Fibroblast of lung (primary cell): ENCODE measurements at regions not wholly inside any gene's neighbourhood (a gene's known extent, or its start where the extent isn't known, plus 50 kb on each side); places are given as distances from the start of the nearest gene placed in this dataset.

Source experiments
- DNase-seq, 2 donors: peaks; one replicate each; pipeline versions ENCODE4 v3.0.0 to v3.0.0-alpha.2; 2010; ENCODE audit warnings: low read depth in 2 of 2
- H2AFZ ChIP-seq: 2 replicates; pipeline ENCODE4 v1.5.1; 2012; ENCODE audit warnings: low read length, control low read depth, inconsistent platforms
- H3K27ac ChIP-seq: 2 replicates; pipeline ENCODE4 v1.5.1; 2011; ENCODE audit warnings: low read length, control low read depth; ENCODE audit not compliant: insufficient read depth
- H3K27me3 ChIP-seq: 2 replicates; pipeline ENCODE4 v1.5.1; 2011; ENCODE audit warnings: mild to moderate bottlenecking, low read length; ENCODE audit not compliant: control insufficient read depth, insufficient read depth
- H3K36me3 ChIP-seq: 2 replicates; pipeline ENCODE4 v1.5.1; 2011; ENCODE audit warnings: low read length; ENCODE audit not compliant: control insufficient read depth, insufficient read depth
- H3K4me1 ChIP-seq: 2 replicates; pipeline ENCODE4 v1.5.1; 2011; ENCODE audit warnings: low read length; ENCODE audit not compliant: control insufficient read depth, insufficient read depth; ENCODE audit errors: extremely low read depth
- H3K4me2 ChIP-seq: 2 replicates; pipeline ENCODE4 v1.5.1; 2011; ENCODE audit warnings: low read length, control low read depth; ENCODE audit not compliant: insufficient read depth; ENCODE audit errors: extremely low read depth
- H3K4me3 ChIP-seq, 4 experiments: fragments of 200-600 bp in 1 of 4; sonication (generic) in 1 of 4; replicated peaks in 1 of 4; 2 replicates each; pipeline ENCODE4 v1.5.1; 2011 to 2016; ENCODE audit warnings: low read length in 4 of 4, low read depth in 3 of 4, mild to moderate bottlenecking in 3 of 4, control low read depth in 2 of 4, inconsistent platforms in 1 of 4, mixed read lengths in 1 of 4; ENCODE audit not compliant: insufficient read depth in 1 of 4; ENCODE audit errors: control extremely low read depth in 1 of 4
- H3K79me2 ChIP-seq: 2 replicates; pipeline ENCODE4 v1.5.1; 2012; ENCODE audit warnings: mild to moderate bottlenecking, low read length, inconsistent platforms; ENCODE audit not compliant: control insufficient read depth, insufficient read depth
- H3K9ac ChIP-seq: 2 replicates; pipeline ENCODE4 v1.5.1; 2011; ENCODE audit warnings: mild to moderate bottlenecking, low read length, control low read depth; ENCODE audit not compliant: insufficient read depth
- H3K9me3 ChIP-seq: 2 replicates; pipeline ENCODE4 v1.5.1; 2012; ENCODE audit warnings: low read depth, low read length; ENCODE audit not compliant: control insufficient read depth, insufficient read depth
- H4K20me1 ChIP-seq: 2 replicates; pipeline ENCODE4 v1.5.1; 2011; ENCODE audit warnings: low read length; ENCODE audit not compliant: control insufficient read depth, insufficient read depth; ENCODE audit errors: extremely low read depth
- EZH2 ChIP-seq: IDR thresholded peaks from 2 replicates; pipeline ENCODE4 v1.5.1; 2012; ENCODE audit warnings: low read length, control low read depth, mild to moderate bottlenecking; ENCODE audit errors: missing control alignments
- TF ChIP-seq, protein P1 (sequence below), 2 donors: IDR thresholded peaks in 1 of 2; conservative IDR thresholded peaks in 1 of 2; 1 replicate in 1 of 2; 2 replicates in 1 of 2; pipeline ENCODE4 v1.5.1; 2011 to 2012; ENCODE audit warnings: low read length in 2 of 2, control low read depth in 1 of 2, inconsistent platforms in 1 of 2, low read depth in 1 of 2, mild to moderate bottlenecking in 1 of 2

DNA sequence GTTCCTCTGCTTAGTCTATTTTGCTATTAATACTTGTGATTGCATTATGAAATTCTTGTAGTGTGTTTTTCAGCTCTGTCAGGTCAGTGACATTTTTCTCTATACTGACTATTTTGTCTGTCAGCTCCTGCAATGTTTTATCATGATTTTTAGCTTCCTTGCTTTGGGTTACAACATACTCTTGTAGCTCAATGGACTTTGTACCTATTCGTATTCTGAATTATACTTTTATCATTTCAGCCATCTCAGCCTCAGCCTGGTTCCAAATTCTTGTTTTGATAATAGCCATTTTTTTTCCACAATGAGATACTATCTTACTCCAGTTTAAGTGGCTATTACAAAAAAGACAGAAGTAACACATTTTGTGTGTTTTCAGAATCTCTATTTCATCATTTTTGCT is 204.2 kb upstream of the ONECUT1 start:
- Histone ChIP-seq H3K4me3 (no peak overlapping the region), H3K36me3 (no peaks in the 10 kb centered on the region)
- TF ChIP-seq, protein P1, sequence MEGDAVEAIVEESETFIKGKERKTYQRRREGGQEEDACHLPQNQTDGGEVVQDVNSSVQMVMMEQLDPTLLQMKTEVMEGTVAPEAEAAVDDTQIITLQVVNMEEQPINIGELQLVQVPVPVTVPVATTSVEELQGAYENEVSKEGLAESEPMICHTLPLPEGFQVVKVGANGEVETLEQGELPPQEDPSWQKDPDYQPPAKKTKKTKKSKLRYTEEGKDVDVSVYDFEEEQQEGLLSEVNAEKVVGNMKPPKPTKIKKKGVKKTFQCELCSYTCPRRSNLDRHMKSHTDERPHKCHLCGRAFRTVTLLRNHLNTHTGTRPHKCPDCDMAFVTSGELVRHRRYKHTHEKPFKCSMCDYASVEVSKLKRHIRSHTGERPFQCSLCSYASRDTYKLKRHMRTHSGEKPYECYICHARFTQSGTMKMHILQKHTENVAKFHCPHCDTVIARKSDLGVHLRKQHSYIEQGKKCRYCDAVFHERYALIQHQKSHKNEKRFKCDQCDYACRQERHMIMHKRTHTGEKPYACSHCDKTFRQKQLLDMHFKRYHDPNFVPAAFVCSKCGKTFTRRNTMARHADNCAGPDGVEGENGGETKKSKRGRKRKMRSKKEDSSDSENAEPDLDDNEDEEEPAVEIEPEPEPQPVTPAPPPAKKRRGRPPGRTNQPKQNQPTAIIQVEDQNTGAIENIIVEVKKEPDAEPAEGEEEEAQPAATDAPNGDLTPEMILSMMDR (conservative IDR thresholded peaks at IDR 0.05 in 1 of 2, IDR thresholded peaks at IDR 0.05 in 1 of 2; ENCODE audit: low read depth in 1 of 2, low read length in 2 of 2): no peak
- TF ChIP-seq EZH2: no peak

DNA sequence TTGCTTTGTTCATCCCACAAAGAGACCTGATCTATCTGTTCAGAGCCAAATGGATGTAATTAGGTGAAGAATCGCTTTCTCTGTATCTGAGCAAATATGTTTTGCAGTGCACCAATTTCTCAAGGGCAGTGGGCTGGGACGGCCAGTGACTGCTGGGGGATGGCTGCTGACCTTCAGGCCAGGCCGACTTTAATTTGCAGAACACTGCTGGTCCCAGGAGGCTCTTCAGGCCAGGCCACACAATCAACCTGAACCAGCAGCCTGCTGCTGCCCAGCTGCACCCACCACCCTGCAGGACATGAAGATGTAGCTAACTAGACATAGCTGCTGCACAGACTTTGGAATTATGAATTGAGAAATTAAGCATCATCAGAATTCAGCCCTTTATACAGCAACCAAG is 194.4 kb upstream of the ONECUT1 start:
- Histone ChIP-seq H3K4me2 (no peak overlapping the region), H3K4me1 (no peaks in the 10 kb centered on the region), H4K20me1 (no peaks in the 10 kb centered on the region), H3K27ac (no peak overlapping the region), H3K36me3 (no peaks in the 10 kb centered on the region), H3K4me3 (no peak overlapping the region), H3K9me3 (no peaks in the 10 kb centered on the region), H3K79me2 (no peaks in the 10 kb centered on the region), H3K27me3 (no peaks in the 10 kb centered on the region), H2AFZ (no peak overlapping the region), H3K9ac (no peak overlapping the region)
- TF ChIP-seq EZH2: no peak
- TF ChIP-seq, protein P1 (conservative IDR thresholded peaks at IDR 0.05 in 1 of 2, IDR thresholded peaks at IDR 0.05 in 1 of 2; ENCODE audit: low read depth in 1 of 2, low read length in 2 of 2): no peak
- no peak for DNase-seq

More for the DNA sequence above, 204.2 kb upstream of the ONECUT1 start:
- Histone ChIP-seq H3K4me1 (no peaks in the 10 kb centered on the region), H3K27me3 (no peaks in the 10 kb centered on the region), H4K20me1 (no peaks in the 10 kb centered on the region), H3K79me2 (no peaks in the 10 kb centered on the region), H3K4me2 (no peak overlapping the region), H3K9me3 (no peaks in the 10 kb centered on the region), H3K9ac (no peak overlapping the region), H2AFZ (no peak overlapping the region), H3K27ac (no peak overlapping the region)
- no peak for DNase-seq

DNA sequence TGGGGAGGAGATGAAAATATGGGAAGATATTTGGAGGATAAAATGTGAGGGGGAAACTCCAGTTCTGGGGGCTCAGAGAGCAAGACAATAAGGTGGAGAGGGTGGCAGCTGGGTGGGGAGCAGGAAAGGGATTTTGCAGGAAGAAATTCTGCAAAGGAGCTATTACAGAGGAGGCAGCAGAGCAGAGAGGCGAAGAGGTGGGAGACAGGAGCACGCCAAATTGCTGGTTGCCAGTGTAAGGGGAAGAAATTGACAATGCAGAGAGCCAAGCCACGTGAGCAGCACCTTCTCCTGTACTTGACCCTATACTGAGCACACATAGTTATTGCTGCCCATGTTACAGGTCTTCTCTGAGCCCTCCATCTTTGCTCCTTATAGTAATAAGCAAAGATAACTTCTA is 190.3 kb upstream of the ONECUT1 start:
- Histone ChIP-seq H3K4me3 (no peak overlapping the region), H3K36me3 (no peaks in the 10 kb centered on the region), H3K4me1 (no peaks in the 10 kb centered on the region), H2AFZ (no peak overlapping the region), H3K79me2 (no peaks in the 10 kb centered on the region), H3K9ac (no peak overlapping the region), H3K4me2 (no peak overlapping the region), H3K27me3 (no peaks in the 10 kb centered on the region), H3K27ac (no peak overlapping the region), H3K9me3 (no peaks in the 10 kb centered on the region), H4K20me1 (no peaks in the 10 kb centered on the region)
- TF ChIP-seq, protein P1 (conservative IDR thresholded peaks at IDR 0.05 in 1 of 2, IDR thresholded peaks at IDR 0.05 in 1 of 2; ENCODE audit: low read depth in 1 of 2, low read length in 2 of 2): no peak
- TF ChIP-seq EZH2: no peak
- no peak for DNase-seq
